ENCODE measurements at regions not wholly inside any gene's neighbourhood (a gene's known extent, or its start where the extent isn't known, plus 50 kb on each side); places are given as distances from the start of the nearest gene placed in this dataset.

- Histone ChIP-seq H2BK12ac (ENCODE audit: insufficient read length, low read depth, low read length) (no peak overlapping the region), H2BK120ac (ENCODE audit: low read depth, low read length, poor library complexity, severe bottlenecking) (no peak overlapping the region), H2AFZ (ENCODE audit: low read length) (no peak overlapping the region), H4K91ac (ENCODE audit: insufficient read length, low read depth, low read length) (no peak overlapping the region), H2BK15ac (ENCODE audit: low read depth, low read length) (no peak overlapping the region), H3K23me2 (ENCODE audit: insufficient read length, low read depth, low read length, poor library complexity, severe bottlenecking) (no peaks in the 10 kb centered on the region), H3K9me3 (ENCODE audit: control insufficient read depth, low read depth, low read length) (no peaks in the 10 kb centered on the region), H3K4me1 (ENCODE audit: insufficient read depth, low read length) (no peaks in the 10 kb centered on the region), H3K9ac (ENCODE audit: extremely low read depth, insufficient read length, low read length) (no peak overlapping the region), H3K79me2 (ENCODE audit: insufficient read depth, low read length) (no peaks in the 10 kb centered on the region), H2BK20ac (ENCODE audit: low read depth, low read length, poor library complexity, severe bottlenecking) (no peak overlapping the region), H3K23ac (ENCODE audit: insufficient read length, low read depth, low read length) (no peak overlapping the region), H3K27ac (ENCODE audit: insufficient read length, low read depth, low read length) (no peak overlapping the region), H4K5ac (ENCODE audit: insufficient read length, low read depth, low read length) (no peak overlapping the region), H3K4me2 (ENCODE audit: insufficient read depth, insufficient read length, low read length) (no peak overlapping the region), H3K79me1 (ENCODE audit: insufficient read depth, low read depth, low read length, poor library complexity, severe bottlenecking) (no peaks in the 10 kb centered on the region), H2AK5ac (ENCODE audit: insufficient read length, low read length) (no peak overlapping the region), H3K14ac (ENCODE audit: insufficient read depth, low read length) (no peak overlapping the region), H3K18ac (ENCODE audit: insufficient read length, low read depth, low read length) (no peak overlapping the region), H2BK5ac (ENCODE audit: insufficient read length, low read length) (no peak overlapping the region), H3K56ac (ENCODE audit: insufficient read length, low read depth, low read length) (no peak overlapping the region), H3T11ph (ENCODE audit: low read length) (no peak overlapping the region), H3K27me3 (ENCODE audit: insufficient read depth, low read length) (no peaks in the 10 kb centered on the region), H4K20me1 (ENCODE audit: control insufficient read depth, insufficient read depth, insufficient read length) (no peaks in the 10 kb centered on the region), H4K8ac (replicated peaks; ENCODE audit: insufficient read length, low read depth, low read length) (no peak overlapping the region), H3K4ac (ENCODE audit: low read depth, low read length) (no peak overlapping the region)
- Mint-ChIP-seq H3K4me1 (peaks cover 5 to 13% of the 10 kb centered on the region in 2 experiments), H3K27me3 (ENCODE audit: low read depth) (no peaks in the 10 kb centered on the region; the same call in 1 of the 2 replicates), H3K27ac (no peak overlapping the region), H3K36me3 (ENCODE audit: insufficient read depth in 1 of 3, low read depth in 3 of 3) (no peaks in the 10 kb centered on the region; a peak in 1 of 7 replicates), H3K4me3 (no peak overlapping the region), H3K9me3 (peaks cover 0 to 3% of the 10 kb centered on the region in 2 experiments; a peak in 2 of 5 replicates)
- no peak for DNase-seq
- TF ChIP-seq CTCF (conservative IDR thresholded peaks at IDR 0.05): no peak
- no CpG with 5 or more reads among the region's 3 CpGs for WGBS (ENCODE audit: extremely low coverage, insufficient read length, low lambda C conversion rate)
Observed at GRCh38 chr1:218078916-218079315, 206.2 kb upstream of the RRP15 start.

Measured in H9 (cell line).